Mesenchymal stem cell (in vitro differentiated cells and primary cell): ENCODE measurements at regions not wholly inside any gene's neighbourhood (a gene's known extent, or its start where the extent isn't known, plus 50 kb on each side); places are given as distances from the start of the nearest gene placed in this dataset.

ENCODE experiments used
- DNase-seq: peaks from one replicate; pipeline ENCODE4 v3.0.0-alpha.2; 2013
- H2AFZ ChIP-seq: one replicate; pipeline ENCODE4 v1.6.1; 2013; ENCODE audit warnings: low read depth, mild to moderate bottlenecking, control low read depth, inconsistent platforms, low read length, moderate library complexity
- H2AK5ac ChIP-seq: 2 replicates; pipeline ENCODE4 v1.6.1; 2013; ENCODE audit warnings: low read length, moderate library complexity, mild to moderate bottlenecking, inconsistent platforms; ENCODE audit not compliant: severe bottlenecking
- H2BK120ac ChIP-seq: one replicate; pipeline ENCODE4 v1.6.1; 2013; ENCODE audit warnings: low read depth, mild to moderate bottlenecking, inconsistent platforms, low read length, moderate library complexity
- H2BK12ac ChIP-seq, 2 experiments: one replicate each; pipeline ENCODE4 v1.6.1; 2013; ENCODE audit warnings: inconsistent platforms in 2 of 2, low read length in 2 of 2, mild to moderate bottlenecking in 2 of 2, moderate library complexity in 2 of 2, control low read depth in 1 of 2
- H2BK15ac ChIP-seq: one replicate; pipeline ENCODE4 v1.6.1; 2013; ENCODE audit warnings: mild to moderate bottlenecking, low read depth, inconsistent platforms; ENCODE audit not compliant: poor library complexity, severe bottlenecking
- H2BK5ac ChIP-seq: 2 replicates; pipeline ENCODE4 v1.6.1; 2013; ENCODE audit warnings: low read depth, mild to moderate bottlenecking, low read length, control low read depth, inconsistent platforms; ENCODE audit not compliant: poor library complexity, severe bottlenecking
- H3K14ac ChIP-seq, 2 experiments: one replicate each; pipeline ENCODE4 v1.6.1; 2013; ENCODE audit warnings: inconsistent platforms in 2 of 2, low read length in 2 of 2, control low read depth in 1 of 2, mild to moderate bottlenecking in 1 of 2, moderate library complexity in 1 of 2
- H3K18ac ChIP-seq, 2 experiments: one replicate each; pipeline ENCODE4 v1.6.1; 2013; ENCODE audit warnings: inconsistent platforms in 2 of 2, low read length in 2 of 2, control low read depth in 1 of 2, low read depth in 1 of 2, mild to moderate bottlenecking in 1 of 2
- H3K23ac ChIP-seq, 2 experiments: one replicate each; pipeline ENCODE4 v1.6.1; 2013; ENCODE audit warnings: inconsistent platforms in 2 of 2, low read length in 2 of 2, mild to moderate bottlenecking in 2 of 2, moderate library complexity in 2 of 2, control low read depth in 1 of 2
- H3K27ac ChIP-seq: 2 replicates; pipeline ENCODE4 v1.5.1; 2013; ENCODE audit warnings: mild to moderate bottlenecking, moderate library complexity, low read length, control low read depth, inconsistent platforms; ENCODE audit not compliant: poor library complexity, severe bottlenecking
- H3K27me3 ChIP-seq, 2 experiments: 2 replicates each; pipeline versions ENCODE4 v1.6.1 to v1.7.0; 2013; ENCODE audit warnings: low read length in 2 of 2, mild to moderate bottlenecking in 2 of 2, moderate library complexity in 2 of 2, control low read depth in 1 of 2, inconsistent platforms in 1 of 2; ENCODE audit not compliant: control insufficient read depth in 1 of 2, insufficient read depth in 1 of 2
- H3K36me3 ChIP-seq, 2 experiments: 2 replicates each; pipeline versions ENCODE4 v1.6.1 to v1.7.0; 2013; ENCODE audit warnings: low read length in 2 of 2, control low read depth in 1 of 2, inconsistent platforms in 1 of 2, low read depth in 1 of 2, mild to moderate bottlenecking in 1 of 2; ENCODE audit not compliant: insufficient read depth in 2 of 2, control insufficient read depth in 1 of 2
- H3K4ac ChIP-seq, 2 experiments: one replicate each; pipeline ENCODE4 v1.6.1; 2013; ENCODE audit warnings: inconsistent platforms in 2 of 2, low read length in 2 of 2, mild to moderate bottlenecking in 2 of 2, moderate library complexity in 2 of 2, control low read depth in 1 of 2, low read depth in 1 of 2
- H3K4me1 ChIP-seq: 2 replicates; pipeline ENCODE4 v1.6.1; 2013; ENCODE audit warnings: low read depth, low read length, control low read depth; ENCODE audit not compliant: control insufficient read depth, insufficient read depth
- H3K4me2 ChIP-seq: 2 replicates; pipeline ENCODE4 v1.6.1; 2013; ENCODE audit warnings: low read length, mild to moderate bottlenecking, inconsistent platforms; ENCODE audit not compliant: poor library complexity, severe bottlenecking
- H3K4me3 ChIP-seq, 2 experiments: 2 replicates each; pipeline versions ENCODE4 v1.5.1 to v1.7.0; 2013; ENCODE audit warnings: low read length in 2 of 2, mild to moderate bottlenecking in 2 of 2, control low read depth in 1 of 2, low read depth in 1 of 2; ENCODE audit not compliant: insufficient read depth in 1 of 2
- H3K79me1 ChIP-seq: replicated peaks from 2 replicates; pipeline ENCODE4 v1.6.1; 2013; ENCODE audit warnings: mild to moderate bottlenecking, control low read depth, low read length, inconsistent platforms; ENCODE audit not compliant: poor library complexity, severe bottlenecking
- H3K9ac ChIP-seq: 2 replicates; pipeline ENCODE4 v1.7.0; 2013; ENCODE audit warnings: mild to moderate bottlenecking, low read length, moderate library complexity
- H3K9me3 ChIP-seq: 2 replicates; pipeline ENCODE4 v1.7.0; 2013; ENCODE audit warnings: mild to moderate bottlenecking, low read length; ENCODE audit not compliant: control insufficient read depth
- H4K8ac ChIP-seq: one replicate; pipeline ENCODE4 v1.6.1; 2013; ENCODE audit warnings: inconsistent platforms, mild to moderate bottlenecking, low read length, moderate library complexity
- H4K91ac ChIP-seq: one replicate; pipeline ENCODE4 v1.6.1; 2013; ENCODE audit warnings: mild to moderate bottlenecking, low read length, inconsistent platforms
- WGBS: methylation state at CpG from one replicate; pipeline ENCODE4 v1.1.7; 2013; ENCODE audit warnings: mixed read lengths; 5-methylcytosine and 5-hydroxymethylcytosine counted together

DNA sequence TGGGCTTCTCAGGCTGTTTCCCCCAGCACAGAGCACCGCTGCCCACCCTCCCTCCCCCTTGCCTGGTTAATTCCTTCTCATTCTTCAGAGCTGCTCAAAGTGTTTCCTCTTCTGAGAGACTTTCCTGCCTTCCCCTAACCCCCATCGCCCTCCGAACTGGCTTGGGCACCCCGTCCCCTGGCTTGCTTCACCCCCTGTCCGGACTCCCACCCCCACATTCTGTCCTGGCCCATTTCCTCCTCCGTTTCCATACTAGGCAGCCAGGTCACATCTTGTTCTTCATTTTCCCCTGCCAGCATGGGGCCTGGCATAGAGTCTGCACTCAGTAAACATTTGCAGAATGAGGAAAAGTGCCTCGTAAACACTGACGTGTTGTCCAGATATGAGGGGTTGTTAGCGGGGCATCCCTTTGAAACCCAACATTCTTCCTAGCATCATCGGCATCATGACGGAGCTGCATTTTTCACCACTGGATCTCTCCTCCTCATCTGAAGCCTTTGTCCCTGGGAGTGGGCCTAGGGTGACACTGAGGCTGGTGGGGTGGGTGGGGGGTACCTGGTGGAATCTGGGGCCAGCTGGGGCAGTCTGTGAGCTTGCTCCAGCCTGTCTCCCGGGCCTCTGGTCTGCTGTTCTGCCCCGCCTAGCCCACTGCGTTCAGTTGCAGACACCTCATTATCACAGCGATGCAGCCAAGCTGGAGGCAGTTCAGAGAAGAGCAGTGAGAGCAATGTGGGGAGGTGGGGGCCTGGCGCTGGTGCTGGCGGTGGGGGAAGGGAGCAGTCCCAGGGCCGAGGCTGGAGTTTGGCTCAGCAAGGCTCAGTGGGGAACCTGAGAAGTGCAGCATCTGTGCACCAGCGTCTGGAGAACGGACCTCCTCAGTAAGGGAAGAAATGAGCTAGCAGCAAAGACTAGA lies 149.4 kb upstream of the PJA1 start:
- Histone ChIP-seq H3K4me1 (no peaks in the 10 kb centered on the region), H2BK5ac (no peak overlapping the region), H3K27ac (no peak overlapping the region), H2AK5ac (no peak overlapping the region), H2BK12ac (no peak overlapping the region), H3K9ac (no peak overlapping the region), H3K79me1 (no peaks in the 10 kb centered on the region), H3K36me3 (no peaks in the 10 kb centered on the region), H3K18ac (no peak overlapping the region), H3K23ac (no peak overlapping the region), H3K14ac (no peak overlapping the region), H2BK15ac (no peak overlapping the region), H3K27me3 (peaks cover 0 to 76% of the 10 kb centered on the region in 2 experiments), H2BK120ac (no peak overlapping the region), H4K91ac (no peak overlapping the region), H3K9me3 (no peaks in the 10 kb centered on the region), H4K8ac (no peak overlapping the region), H3K4ac (no peak overlapping the region), H3K4me3 (no peak overlapping the region), H3K4me2 (no peak overlapping the region), H2AFZ (no peak overlapping the region)
- DNase-seq: no peak
- 34% methylated on average over 10 of the region's 20 CpGs for WGBS

DNA sequence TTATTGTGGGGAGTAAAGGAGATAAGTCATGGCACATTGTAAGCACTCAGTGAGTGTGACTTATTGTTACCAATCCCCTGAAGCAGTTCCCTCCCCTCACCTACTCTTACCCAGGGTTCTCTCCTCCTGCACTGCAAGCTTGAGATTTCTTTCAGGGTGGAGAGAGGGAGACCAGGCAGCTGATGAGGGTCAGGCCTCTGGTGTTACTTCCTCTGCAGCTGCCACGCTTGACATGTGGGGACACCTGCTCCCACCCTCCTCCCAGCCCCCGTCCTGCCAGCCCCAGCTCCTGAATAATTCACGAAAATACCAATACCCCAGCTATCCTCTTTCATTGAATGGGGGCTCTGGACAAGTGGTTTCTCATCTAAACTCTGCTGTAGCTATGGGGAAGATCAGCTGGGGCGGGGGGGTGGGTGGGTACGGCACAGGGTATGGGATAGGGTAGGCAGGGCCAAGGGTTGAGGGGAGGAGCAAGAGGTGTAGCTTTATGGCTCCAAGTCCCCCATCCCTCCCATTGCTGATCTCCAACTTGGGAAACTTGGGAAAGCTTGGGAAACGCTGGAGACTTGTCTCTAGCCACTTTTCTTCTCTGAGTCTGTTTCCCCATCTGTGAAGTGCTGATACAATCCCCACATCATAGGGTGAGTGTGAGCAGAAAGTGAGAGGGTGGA lies 148.5 kb upstream of the PJA1 start:
- Histone ChIP-seq H2AK5ac (no peak overlapping the region), H2BK120ac (no peak overlapping the region), H2BK12ac (no peak overlapping the region), H3K9ac (no peak overlapping the region), H3K9me3 (no peaks in the 10 kb centered on the region), H2BK15ac (no peak overlapping the region), H3K27ac (no peak overlapping the region), H3K14ac (no peak overlapping the region), H4K8ac (no peak overlapping the region), H3K36me3 (no peaks in the 10 kb centered on the region), H3K4me3 (no peak overlapping the region), H3K18ac (no peak overlapping the region), H3K23ac (no peak overlapping the region), H3K4me2 (no peak overlapping the region), H3K4ac (no peak overlapping the region), H3K4me1 (no peaks in the 10 kb centered on the region), H2AFZ (no peak overlapping the region), H2BK5ac (no peak overlapping the region), H4K91ac (no peak overlapping the region), H3K27me3 (peaks cover 0 to 79% of the 10 kb centered on the region in 2 experiments), H3K79me1 (no peaks in the 10 kb centered on the region)
- no peak for DNase-seq
- no CpG with 5 or more reads among the region's 6 CpGs for WGBS

DNA sequence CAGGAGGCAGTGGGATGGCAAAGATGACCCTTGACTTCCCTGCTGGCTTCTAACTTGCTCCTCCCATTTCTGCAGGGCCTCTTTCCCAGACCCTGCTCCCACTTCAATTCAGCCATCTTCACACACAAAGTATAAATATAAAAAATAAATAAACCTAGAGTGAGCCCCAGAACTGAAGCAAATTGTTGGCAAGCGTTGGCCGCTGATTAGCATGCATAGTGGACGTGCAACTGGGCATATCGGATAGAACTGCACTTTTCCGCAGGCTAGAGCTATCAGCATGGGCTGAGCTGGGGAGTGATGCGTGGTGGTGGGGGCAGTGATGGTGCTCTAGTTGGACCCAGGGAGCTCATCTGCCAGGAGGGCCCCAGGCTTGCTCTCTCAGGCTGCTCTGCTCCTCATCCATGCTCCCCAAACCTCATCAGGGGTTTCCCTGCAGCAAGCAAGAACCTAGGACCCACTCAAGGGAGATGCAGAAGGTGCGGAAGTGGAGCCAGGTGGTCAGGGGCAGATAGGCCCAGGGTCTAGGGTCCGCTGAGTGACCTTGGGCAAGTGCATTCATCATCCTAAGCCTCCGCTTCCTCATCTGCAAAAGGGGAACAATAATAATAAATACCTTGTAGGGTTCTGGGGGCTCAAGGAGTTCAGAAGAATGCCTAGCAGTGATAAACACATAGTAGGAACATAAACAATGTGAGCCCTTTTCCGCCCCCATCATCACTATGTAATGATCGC lies 146.8 kb upstream of the PJA1 start:
- WGBS: 85% methylated on average over 5 of the region's 11 CpGs
- H2BK5ac ChIP-seq: no peak overlapping the region

More for the DNA sequence above, 146.8 kb upstream of the PJA1 start:
- Histone ChIP-seq H2BK12ac (no peak overlapping the region), H3K4me3 (no peak overlapping the region), H3K23ac (no peak overlapping the region), H3K4ac (no peak overlapping the region), H3K27me3 (peaks cover under 1 to 81% of the 10 kb centered on the region in 2 experiments), H2BK15ac (no peak overlapping the region), H3K4me1 (no peaks in the 10 kb centered on the region), H2AFZ (no peak overlapping the region), H4K8ac (no peak overlapping the region), H3K14ac (no peak overlapping the region), H3K4me2 (no peak overlapping the region), H3K36me3 (no peaks in the 10 kb centered on the region), H3K9me3 (no peaks in the 10 kb centered on the region), H3K79me1 (no peaks in the 10 kb centered on the region), H4K91ac (no peak overlapping the region), H3K27ac (no peak overlapping the region), H2AK5ac (no peak overlapping the region), H2BK120ac (no peak overlapping the region), H3K18ac (no peak overlapping the region), H3K9ac (no peak overlapping the region)
- DNase-seq: no peak
